ENCODE measurements at regions not wholly inside any gene's neighbourhood (a gene's known extent, or its start where the extent isn't known, plus 50 kb on each side); places are given as distances from the start of the nearest gene placed in this dataset.
"Not testable (repeated sequence)": the region's sequence is repeated elsewhere in the genome, so short reads cannot be mapped to it uniquely, and the experiment has no call there.

GRCh38 chr20:46785958-46786357 lies 76.5 kb downstream of the SLC2A10 start:
- no peak overlapping the region for H3K4me3 ChIP-seq (ENCODE audit: low read length)
- no peak for DNase-seq (ENCODE audit: low read depth)
- no peak for TF ChIP-seq CTCF (conservative IDR thresholded peaks at IDR 0.05; ENCODE audit: low read length)

- DNase-seq (ENCODE audit: low read depth), result no peak
- no peak overlapping the region for H3K4me3 ChIP-seq (ENCODE audit: low read length)
- TF ChIP-seq CTCF (conservative IDR thresholded peaks at IDR 0.05; ENCODE audit: low read length), result no peak
Observed at GRCh38 chr20:46786566-46786965, 77.1 kb downstream of the SLC2A10 start.

- TF ChIP-seq CTCF (conservative IDR thresholded peaks at IDR 0.05; ENCODE audit: low read length), result no peak
Observed at GRCh38 chr20:46787991-46788762, 78.7 kb downstream of the SLC2A10 start.

GRCh38 chr20:46788763-46789091 lies 79.3 kb downstream of the SLC2A10 start:
- not testable (repeated sequence) for DNase-seq (ENCODE audit: low read depth); H3K4me3 ChIP-seq (ENCODE audit: low read length)

More at GRCh38 chr20:46787991-46788762, 78.7 kb downstream of the SLC2A10 start:
- H3K4me3 ChIP-seq (ENCODE audit: low read length), result no peak overlapping the region
- no peak for DNase-seq (ENCODE audit: low read depth)

- no peak for TF ChIP-seq CTCF (conservative IDR thresholded peaks at IDR 0.05; ENCODE audit: low read length)
- no peak overlapping the region for H3K4me3 ChIP-seq (ENCODE audit: low read length)
Observed at GRCh38 chr20:46789339-46790028, 80.0 kb downstream of the SLC2A10 start.

GRCh38 chr20:46791722-46792416 lies 82.4 kb downstream of the SLC2A10 start:
- TF ChIP-seq CTCF (conservative IDR thresholded peaks at IDR 0.05; ENCODE audit: low read length), result no peak
- DNase-seq (ENCODE audit: low read depth), result no peak

More at GRCh38 chr20:46789339-46790028, 80.0 kb downstream of the SLC2A10 start:
- no peak for DNase-seq (ENCODE audit: low read depth)

GRCh38 chr20:46797206-46797605 lies 87.8 kb downstream of the SLC2A10 start:
- DNase-seq (ENCODE audit: low read depth), result no peak
- TF ChIP-seq CTCF (conservative IDR thresholded peaks at IDR 0.05; ENCODE audit: low read length), result no peak
- H3K4me3 ChIP-seq (ENCODE audit: low read length), result no peak overlapping the region

More at GRCh38 chr20:46791722-46792416, 82.4 kb downstream of the SLC2A10 start:
- no peak overlapping the region for H3K4me3 ChIP-seq (ENCODE audit: low read length)

All from AG10803 (cell line).